SU-DHL-6 (cell line): ENCODE measurements at regions not wholly inside any gene's neighbourhood (a gene's known extent, or its start where the extent isn't known, plus 50 kb on each side); places are given as distances from the start of the nearest gene placed in this dataset.

ENCODE experiments used
- H2AFZ ChIP-seq: fragments of 200-600 bp; sonication (generic); 2 replicates; pipeline ENCODE4 v1.6.1; 2014; ENCODE audit warnings: low read depth, mild to moderate bottlenecking, moderate library complexity, mixed read lengths, antibody characterized with exemption, low read length; ENCODE audit not compliant: severe bottlenecking
- H3F3A ChIP-seq: fragments of 200-600 bp; shearing (Covaris generic); 2 replicates; pipeline ENCODE4 v1.6.0; 2016; ENCODE audit warnings: antibody characterized with exemption, mild to moderate bottlenecking; ENCODE audit not compliant: insufficient read depth
- H3K27ac ChIP-seq: fragments of 200-600 bp; sonication (generic); 2 replicates; pipeline ENCODE4 v1.5.1; 2016; ENCODE audit warnings: low read depth, mild to moderate bottlenecking, low read length, moderate library complexity, mixed read lengths
- H3K27me3 ChIP-seq: fragments of 200-600 bp; sonication (generic), shearing (Covaris generic); 2 replicates; pipeline ENCODE4 v1.6.0; 2014; ENCODE audit warnings: mild to moderate bottlenecking, low read length
- H3K36me3 ChIP-seq: fragments of 200-600 bp; sonication (generic); 2 replicates; pipeline ENCODE4 v1.6.1; 2014; ENCODE audit warnings: mild to moderate bottlenecking, low read length, mixed read lengths
- H3K4me2 ChIP-seq: fragments of 300-600, 200-600 bp; shearing (Covaris generic), sonication (generic); 2 replicates; pipeline ENCODE4 v1.6.0; 2014; ENCODE audit warnings: low read length, low read depth, mild to moderate bottlenecking; ENCODE audit not compliant: poor library complexity, severe bottlenecking
- H3K4me3 ChIP-seq: fragments of 200-600 bp; sonication (generic); 2 replicates; pipeline ENCODE4 v1.5.1; 2014; ENCODE audit warnings: antibody characterized with exemption, low read length, mild to moderate bottlenecking, mixed read lengths; ENCODE audit not compliant: insufficient read depth, poor library complexity, severe bottlenecking
- H3K79me2 ChIP-seq: fragments of 200-600 bp; sonication (generic); 2 replicates; pipeline ENCODE4 v1.6.1; 2014; ENCODE audit warnings: mild to moderate bottlenecking, low read length, moderate library complexity; ENCODE audit not compliant: insufficient read depth
- H3K9ac ChIP-seq: fragments of 200-600 bp; sonication (generic); 2 replicates; pipeline ENCODE4 v1.7.0; 2014; ENCODE audit warnings: mild to moderate bottlenecking, low read length
- H3K9me2 ChIP-seq: fragments of 200-600 bp; sonication (generic); replicated peaks from 2 replicates; pipeline ENCODE4 v1.6.1; 2014; ENCODE audit warnings: low read length; ENCODE audit not compliant: insufficient read depth
- H3K9me3 ChIP-seq: fragments of 200-600 bp; sonication (generic); 2 replicates; pipeline ENCODE4 v1.6.1; 2014; ENCODE audit warnings: low read length, mixed read lengths; ENCODE audit not compliant: insufficient read depth
- H4K20me1 ChIP-seq: fragments of 200-600 bp; sonication (generic); 2 replicates; pipeline ENCODE4 v1.6.1; 2014; ENCODE audit warnings: low read depth, mild to moderate bottlenecking, antibody characterized with exemption, low read length, moderate library complexity, mixed read lengths
- EZH2phosphoT487 ChIP-seq: fragments of 200-600 bp; sonication (generic), shearing (Covaris generic); conservative IDR thresholded peaks from 2 replicates; pipeline ENCODE4 v1.6.1; 2018; ENCODE audit warnings: mild to moderate bottlenecking, antibody characterized with exemption, low read length, moderate library complexity, mixed read lengths
- TF ChIP-seq, protein P1 (sequence below): fragments of 200-600 bp; sonication (generic); IDR thresholded peaks from one replicate; pipeline ENCODE4 v1.5.1; 2017; ENCODE audit warnings: antibody characterized with exemption, mild to moderate bottlenecking, low read length, moderate library complexity; ENCODE audit not compliant: insufficient read depth, poor library complexity, severe bottlenecking

DNA sequence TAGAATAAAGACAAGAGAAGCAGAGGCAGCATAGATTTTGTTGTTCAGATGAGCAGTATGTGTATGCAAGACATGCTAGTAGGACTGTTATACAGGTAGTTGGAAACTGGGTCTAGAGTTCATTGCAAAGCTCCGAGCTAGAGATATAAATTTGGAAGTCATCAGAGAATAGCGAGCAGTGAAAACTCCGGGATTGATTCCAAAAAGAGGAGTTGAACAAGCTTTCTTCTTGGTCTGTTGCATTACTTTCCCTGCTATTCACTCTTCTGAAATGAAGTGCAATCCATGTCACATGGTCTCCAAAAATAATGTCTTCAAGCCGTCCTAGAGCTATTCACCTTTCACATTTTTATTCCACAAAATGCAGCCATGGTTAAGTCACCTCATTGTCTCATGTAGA, 67.9 kb upstream of the ZNF462 start:
- H3K79me2 ChIP-seq: no peaks in the 10 kb centered on the region
- no peak overlapping the region for H3K4me3 ChIP-seq
- TF ChIP-seq EZH2phosphoT487: no peak
- TF ChIP-seq, protein P1, sequence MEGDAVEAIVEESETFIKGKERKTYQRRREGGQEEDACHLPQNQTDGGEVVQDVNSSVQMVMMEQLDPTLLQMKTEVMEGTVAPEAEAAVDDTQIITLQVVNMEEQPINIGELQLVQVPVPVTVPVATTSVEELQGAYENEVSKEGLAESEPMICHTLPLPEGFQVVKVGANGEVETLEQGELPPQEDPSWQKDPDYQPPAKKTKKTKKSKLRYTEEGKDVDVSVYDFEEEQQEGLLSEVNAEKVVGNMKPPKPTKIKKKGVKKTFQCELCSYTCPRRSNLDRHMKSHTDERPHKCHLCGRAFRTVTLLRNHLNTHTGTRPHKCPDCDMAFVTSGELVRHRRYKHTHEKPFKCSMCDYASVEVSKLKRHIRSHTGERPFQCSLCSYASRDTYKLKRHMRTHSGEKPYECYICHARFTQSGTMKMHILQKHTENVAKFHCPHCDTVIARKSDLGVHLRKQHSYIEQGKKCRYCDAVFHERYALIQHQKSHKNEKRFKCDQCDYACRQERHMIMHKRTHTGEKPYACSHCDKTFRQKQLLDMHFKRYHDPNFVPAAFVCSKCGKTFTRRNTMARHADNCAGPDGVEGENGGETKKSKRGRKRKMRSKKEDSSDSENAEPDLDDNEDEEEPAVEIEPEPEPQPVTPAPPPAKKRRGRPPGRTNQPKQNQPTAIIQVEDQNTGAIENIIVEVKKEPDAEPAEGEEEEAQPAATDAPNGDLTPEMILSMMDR: no peak
- no peaks in the 10 kb centered on the region for H4K20me1 ChIP-seq
- H3F3A ChIP-seq: no peaks in the 10 kb centered on the region
- H2AFZ ChIP-seq: no peak overlapping the region
- H3K27me3 ChIP-seq: no peaks in the 10 kb centered on the region
- no peaks in the 10 kb centered on the region for H3K9me3 ChIP-seq
- no peaks in the 10 kb centered on the region for H3K36me3 ChIP-seq
- no peak overlapping the region for H3K4me2 ChIP-seq
- no peak overlapping the region for H3K9ac ChIP-seq
- H3K27ac ChIP-seq: no peak overlapping the region
- H3K9me2 ChIP-seq: no peaks in the 10 kb centered on the region

DNA sequence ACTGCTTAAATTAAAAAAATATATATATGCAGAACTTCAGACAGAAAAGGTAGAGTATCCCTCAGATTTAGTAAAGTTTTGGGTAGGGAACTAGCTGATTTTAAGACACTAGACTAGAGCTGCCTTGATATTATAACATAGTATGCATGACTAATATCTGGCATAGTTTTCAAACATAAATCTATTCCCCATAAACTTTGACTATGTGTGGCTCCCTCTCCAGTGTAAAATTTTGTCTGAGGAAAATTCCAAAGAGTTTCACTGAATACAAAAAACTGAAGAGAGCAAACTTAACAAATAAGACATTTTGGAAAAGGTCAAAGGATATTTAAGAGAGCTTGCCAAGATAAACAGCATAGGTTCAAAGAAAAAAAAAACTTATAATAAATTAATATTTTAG, 66.2 kb upstream of the ZNF462 start:
- H3K9me2 ChIP-seq: no peaks in the 10 kb centered on the region
- H3K4me3 ChIP-seq: no peak overlapping the region
- no peaks in the 10 kb centered on the region for H3K27me3 ChIP-seq
- no peaks in the 10 kb centered on the region for H4K20me1 ChIP-seq
- no peaks in the 10 kb centered on the region for H3F3A ChIP-seq
- H2AFZ ChIP-seq: no peak overlapping the region
- H3K79me2 ChIP-seq: no peaks in the 10 kb centered on the region
- H3K9me3 ChIP-seq: no peaks in the 10 kb centered on the region
- TF ChIP-seq, protein P1: no peak
- no peak for TF ChIP-seq EZH2phosphoT487
- H3K4me2 ChIP-seq: no peak overlapping the region
- H3K36me3 ChIP-seq: no peaks in the 10 kb centered on the region
- H3K9ac ChIP-seq: no peak overlapping the region
- no peak overlapping the region for H3K27ac ChIP-seq

DNA sequence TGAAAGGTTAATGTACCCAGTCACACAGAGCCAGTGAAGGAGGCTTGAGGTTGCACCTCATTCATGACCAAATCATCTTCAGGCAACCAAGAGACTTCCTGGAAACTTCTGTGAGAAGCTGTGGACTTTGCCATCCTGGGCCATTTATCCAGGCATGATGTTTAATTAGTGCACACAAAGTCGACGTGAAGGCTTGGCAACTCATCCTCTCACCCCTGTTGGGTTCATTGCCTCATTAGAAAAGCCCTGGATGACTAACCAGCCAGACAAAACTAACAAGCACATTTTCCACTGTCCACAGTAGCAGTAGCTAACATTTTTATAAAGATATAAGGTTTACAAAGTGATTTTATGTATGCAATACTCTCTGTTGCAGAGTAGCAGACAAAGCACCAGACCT, 65.7 kb upstream of the ZNF462 start:
- H3K9ac ChIP-seq: no peak overlapping the region
- no peaks in the 10 kb centered on the region for H3K36me3 ChIP-seq

More for the DNA sequence above, 65.7 kb upstream of the ZNF462 start:
- TF ChIP-seq, protein P1: no peak
- no peak for TF ChIP-seq EZH2phosphoT487
- no peaks in the 10 kb centered on the region for H3K9me2 ChIP-seq
- H3K27me3 ChIP-seq: no peaks in the 10 kb centered on the region
- H3K79me2 ChIP-seq: no peaks in the 10 kb centered on the region
- no peak overlapping the region for H2AFZ ChIP-seq
- no peaks in the 10 kb centered on the region for H3F3A ChIP-seq
- no peak overlapping the region for H3K27ac ChIP-seq
- H3K4me3 ChIP-seq: no peak overlapping the region
- H3K4me2 ChIP-seq: no peak overlapping the region
- H3K9me3 ChIP-seq: no peaks in the 10 kb centered on the region
- H4K20me1 ChIP-seq: no peaks in the 10 kb centered on the region
